NT2/D1 (cell line): ENCODE measurements at regions not wholly inside any gene's neighbourhood (a gene's known extent, or its start where the extent isn't known, plus 50 kb on each side); places are given as distances from the start of the nearest gene placed in this dataset.

Experiments used
- DNase-seq: peaks from one replicate; pipeline ENCODE4 v3.0.0-alpha.2; 2011; ENCODE audit warnings: low read depth, low spot score
- H3K27me3 ChIP-seq: 2 replicates; pipeline ENCODE4 v1.6.0; 2011; ENCODE audit warnings: mild to moderate bottlenecking; ENCODE audit not compliant: insufficient read length, insufficient read depth
- H3K36me3 ChIP-seq: 2 replicates; pipeline ENCODE4 v1.6.1; 2011; ENCODE audit warnings: mild to moderate bottlenecking, low read length, mixed read lengths; ENCODE audit not compliant: insufficient read depth, insufficient read length
- H3K4me1 ChIP-seq: 2 replicates; pipeline ENCODE4 v1.5.1; 2011; ENCODE audit not compliant: insufficient read depth, insufficient read length
- H3K4me3 ChIP-seq: 2 replicates; pipeline ENCODE4 v1.5.1; 2011; ENCODE audit warnings: low read depth; ENCODE audit not compliant: insufficient read length
- H3K9ac ChIP-seq: 2 replicates; pipeline ENCODE4 v1.6.0; 2011; ENCODE audit warnings: low read depth; ENCODE audit not compliant: insufficient read length
- H3K9me3 ChIP-seq: 2 replicates; pipeline ENCODE4 v1.5.1; 2011; ENCODE audit warnings: mild to moderate bottlenecking, low read length; ENCODE audit not compliant: insufficient read depth
- SUZ12 ChIP-seq: IDR thresholded peaks from 2 replicates; pipeline ENCODE4 v1.6.1; 2011; ENCODE audit not compliant: insufficient read length, insufficient read depth; ENCODE audit errors: extremely low read depth
- YY1 ChIP-seq: IDR thresholded peaks from 2 replicates; pipeline ENCODE4 v1.6.1; 2011; ENCODE audit not compliant: insufficient read length, insufficient read depth
- ZNF274 ChIP-seq: IDR thresholded peaks from 2 replicates; pipeline ENCODE4 v1.6.1; 2011; ENCODE audit warnings: mild to moderate bottlenecking, low read depth, low read length

GRCh38 chr16:80418517-80419355, 122.1 kb upstream of the DYNLRB2 start:
- TF ChIP-seq ZNF274 = no peak
- no peak for TF ChIP-seq SUZ12
- TF ChIP-seq YY1 = no peak
- no peaks in the 10 kb centered on the region for H3K27me3 ChIP-seq
- no peaks in the 10 kb centered on the region for H3K4me1 ChIP-seq
- DNase-seq = no peak
- H3K4me3 ChIP-seq = no peak overlapping the region
- H3K36me3 ChIP-seq = no peaks in the 10 kb centered on the region
- H3K9ac ChIP-seq = no peak overlapping the region
- H3K9me3 ChIP-seq = no peaks in the 10 kb centered on the region

DNA sequence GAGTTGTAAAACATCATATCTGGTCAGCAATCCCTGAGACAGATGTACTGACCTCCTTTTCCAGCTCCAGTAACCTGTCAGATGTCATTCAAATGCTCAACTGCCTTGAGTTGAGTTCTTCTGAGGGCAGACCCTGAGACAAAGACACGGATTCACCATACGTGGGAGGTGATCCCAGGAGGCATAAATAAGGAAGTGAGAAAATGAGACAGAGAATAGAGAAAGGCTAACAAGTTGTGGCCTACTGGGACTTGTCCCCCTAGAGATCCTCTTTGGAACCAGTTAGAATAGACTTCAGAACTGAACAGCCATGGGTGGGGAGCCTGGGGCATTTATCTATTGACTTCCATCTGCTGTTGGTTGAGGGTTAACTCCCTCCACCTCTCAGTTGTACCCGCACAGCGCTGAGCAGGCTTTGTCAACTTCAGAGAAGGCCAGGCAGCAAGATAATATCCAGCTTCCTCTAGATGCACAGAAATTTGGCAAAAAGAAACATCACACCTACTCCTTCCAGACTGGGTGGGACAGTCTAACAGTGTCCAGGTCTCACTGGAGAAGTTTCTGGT, 123.0 kb upstream of the DYNLRB2 start:
- Histone ChIP-seq H3K9me3 (no peaks in the 10 kb centered on the region), H3K9ac (no peak overlapping the region), H3K4me3 (no peak overlapping the region), H3K27me3 (no peaks in the 10 kb centered on the region), H3K36me3 (no peaks in the 10 kb centered on the region), H3K4me1 (no peaks in the 10 kb centered on the region)
- TF ChIP-seq SUZ12 = no peak
- TF ChIP-seq YY1 = no peak
- TF ChIP-seq ZNF274 = no peak
- no peak for DNase-seq

GRCh38 chr16:80408014-80408413, 132.8 kb upstream of the DYNLRB2 start:
- TF ChIP-seq YY1 = no peak
- TF ChIP-seq ZNF274 = no peak
- no peak for TF ChIP-seq SUZ12
- Histone ChIP-seq H3K4me1 (no peaks in the 10 kb centered on the region), H3K27me3 (no peaks in the 10 kb centered on the region), H3K9me3 (no peaks in the 10 kb centered on the region), H3K36me3 (no peaks in the 10 kb centered on the region), H3K9ac (no peak overlapping the region), H3K4me3 (no peak overlapping the region)
- DNase-seq = no peak

- Histone ChIP-seq H3K9me3 (no peaks in the 10 kb centered on the region), H3K4me1 (no peaks in the 10 kb centered on the region), H3K36me3 (no peaks in the 10 kb centered on the region), H3K4me3 (no peak overlapping the region), H3K9ac (no peak overlapping the region), H3K27me3 (no peaks in the 10 kb centered on the region)
- no peak for TF ChIP-seq SUZ12
- TF ChIP-seq YY1 = no peak
- TF ChIP-seq ZNF274 = no peak
- DNase-seq = no peak
These were observed 133.4 kb upstream of the DYNLRB2 start for GRCh38 chr16:80407265-80407987.

DNA sequence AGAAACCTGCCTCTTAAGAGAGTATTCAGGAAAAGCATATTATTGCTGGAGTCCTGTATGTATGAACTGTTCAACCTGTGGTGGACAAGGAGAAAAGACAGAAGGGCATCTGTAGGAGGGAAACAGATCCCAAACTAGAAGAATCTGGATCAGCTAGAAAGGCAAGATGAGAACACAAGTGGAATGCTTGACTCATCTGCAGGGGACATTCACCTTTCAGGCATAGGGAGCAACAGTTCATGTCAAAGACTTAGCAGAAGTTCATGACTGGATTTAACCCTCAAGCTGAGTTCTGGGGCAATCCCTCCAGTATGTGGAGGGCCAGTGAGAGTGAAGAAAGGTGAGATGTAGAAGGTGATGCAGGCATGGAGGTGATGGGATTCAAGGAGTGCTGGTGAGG, 135.9 kb upstream of the DYNLRB2 start:
- Histone ChIP-seq H3K4me1 (no peaks in the 10 kb centered on the region), H3K9ac (no peak overlapping the region), H3K4me3 (no peak overlapping the region), H3K36me3 (no peaks in the 10 kb centered on the region), H3K9me3 (no peaks in the 10 kb centered on the region), H3K27me3 (no peaks in the 10 kb centered on the region)
- DNase-seq = no peak
- TF ChIP-seq YY1 (no peak), ZNF274 (no peak), SUZ12 (no peak)

- Histone ChIP-seq H3K27me3 (no peaks in the 10 kb centered on the region), H3K36me3 (no peaks in the 10 kb centered on the region), H3K9me3 (no peaks in the 10 kb centered on the region), H3K9ac (no peak overlapping the region), H3K4me3 (no peak overlapping the region), H3K4me1 (no peaks in the 10 kb centered on the region)
- no peak for TF ChIP-seq YY1
- TF ChIP-seq SUZ12 = no peak
- TF ChIP-seq ZNF274 = no peak
- DNase-seq = no peak
These were observed 136.9 kb upstream of the DYNLRB2 start for GRCh38 chr16:80403894-80404293.
